GM18502 (cell line): ENCODE measurements at regions not wholly inside any gene's neighbourhood (a gene's known extent, or its start where the extent isn't known, plus 50 kb on each side); places are given as distances from the start of the nearest gene placed in this dataset.
"Not testable (repeated sequence)": the region's sequence is repeated elsewhere in the genome, so short reads cannot be mapped to it uniquely, and the experiment has no call there.

Experiments used
- ATAC-seq: cut with Tn5 transposase; IDR thresholded peaks from one replicate; pipeline ENCODE4 v1.9.1; 2021; ENCODE audit warnings: mild to moderate bottlenecking; ENCODE audit not compliant: unreplicated experiment, poor library complexity

- ATAC-seq, result no peak
These were observed 200.5 kb downstream of the HINT1 start for GRCh38 chr5:130964231-130965202.

GRCh38 chr5:130963798-130964197 is 201.3 kb downstream of the HINT1 start:
- ATAC-seq, result no peak

GRCh38 chr5:130957151-130957550 is 207.9 kb downstream of the HINT1 start:
- no peak for ATAC-seq

- no peak for ATAC-seq
These were observed 210.0 kb downstream of the HINT1 start for GRCh38 chr5:130955041-130955440.

GRCh38 chr5:130954336-130954735 is 210.7 kb downstream of the HINT1 start:
- ATAC-seq, result no peak

GRCh38 chr5:130939059-130939458 is 226.0 kb downstream of the HINT1 start:
- ATAC-seq, result no peak

GRCh38 chr5:130937046-130937445 is 228.0 kb downstream of the HINT1 start:
- ATAC-seq, result no peak

- no peak for ATAC-seq
These were observed 241.4 kb downstream of the HINT1 start for GRCh38 chr5:130923543-130924124.

- no peak for ATAC-seq
These were observed 253.0 kb downstream of the HINT1 start for GRCh38 chr5:130912088-130912487.

GRCh38 chr5:130908186-130908585 is 256.9 kb downstream of the HINT1 start:
- ATAC-seq, result no peak

- not testable (repeated sequence) for ATAC-seq
These were observed 267.4 kb downstream of the HINT1 start for GRCh38 chr5:130897537-130898195.

GRCh38 chr5:130897181-130897536 is 267.9 kb downstream of the HINT1 start:
- not testable (repeated sequence) for ATAC-seq

- ATAC-seq, result no peak
These were observed 268.4 kb downstream of the HINT1 start for GRCh38 chr5:130896636-130897035.

GRCh38 chr5:130893006-130893405 is 272.1 kb downstream of the HINT1 start:
- no peak for ATAC-seq

GRCh38 chr5:130890610-130891009 is 274.4 kb downstream of the HINT1 start:
- ATAC-seq, result no peak

GRCh38 chr5:130885691-130886090 is 279.4 kb downstream of the HINT1 start:
- ATAC-seq, result no peak

GRCh38 chr5:130885027-130885426 is 280.0 kb downstream of the HINT1 start:
- no peak for ATAC-seq

GRCh38 chr5:130884023-130884422 is 281.0 kb downstream of the HINT1 start:
- no peak for ATAC-seq

GRCh38 chr5:130875656-130876055 is 289.4 kb downstream of the HINT1 start:
- ATAC-seq, result no peak

GRCh38 chr5:130874861-130875417 is 290.1 kb downstream of the HINT1 start:
- ATAC-seq, result no peak
